GM04504 (cell line): ENCODE measurements at regions not wholly inside any gene's neighbourhood (a gene's known extent, or its start where the extent isn't known, plus 50 kb on each side); places are given as distances from the start of the nearest gene placed in this dataset.
"Not testable (repeated sequence)": the region's sequence is repeated elsewhere in the genome, so short reads cannot be mapped to it uniquely, and the experiment has no call there.

Experiments
- DNase-seq: peaks from one replicate; pipeline ENCODE4 v3.0.0-alpha.2; 2012; ENCODE audit warnings: low read depth

DNA sequence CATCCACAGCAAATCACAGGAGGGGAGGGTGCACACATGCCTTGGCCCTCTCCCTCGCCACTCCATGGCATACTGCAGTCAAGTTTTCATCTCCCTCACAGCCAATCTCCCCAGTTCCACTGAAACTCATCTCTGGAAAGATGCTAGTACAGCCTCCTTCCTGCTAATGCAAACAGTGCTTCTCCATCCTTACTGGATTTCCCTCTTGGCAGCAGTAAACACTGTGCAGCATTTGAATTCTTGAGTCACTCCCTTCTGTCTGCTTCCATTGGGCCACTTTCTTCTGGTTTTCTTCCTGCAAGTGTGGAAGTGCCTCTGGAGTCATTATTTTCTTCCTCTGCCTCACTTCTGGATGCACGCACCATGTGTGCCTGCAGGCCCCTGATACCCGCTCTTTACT lies 460.3 kb downstream of the QKI start:
- no peak for DNase-seq

- DNase-seq, result no peak
Observed at GRCh38 chr6:163872335-163872734, 457.8 kb downstream of the QKI start.

GRCh38 chr6:163871616-163872015 lies 457.1 kb downstream of the QKI start:
- DNase-seq, result no peak

- DNase-seq, result no peak
Observed at GRCh38 chr6:163867518-163868292, 453.2 kb downstream of the QKI start.

DNA sequence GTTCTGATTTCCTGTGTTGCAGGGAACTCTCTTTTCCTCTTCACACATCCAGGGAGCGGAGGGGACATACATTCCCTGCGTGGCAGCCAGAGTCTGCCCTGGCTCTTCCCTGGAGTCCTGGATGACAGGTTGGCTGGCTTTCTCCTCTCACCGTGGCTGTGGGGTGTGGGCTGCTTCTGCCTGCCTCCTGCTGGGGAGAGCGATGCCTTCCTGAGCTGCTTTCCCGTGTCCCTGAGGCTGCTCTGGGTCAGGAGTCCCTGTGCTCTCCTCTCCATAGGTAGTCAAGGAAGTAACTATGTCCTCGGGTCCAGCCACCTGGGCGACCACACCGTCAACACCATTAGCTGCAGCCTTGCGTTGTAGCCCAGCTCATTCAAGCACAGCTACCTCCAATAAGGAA lies 451.7 kb downstream of the QKI start:
- no peak for DNase-seq

DNA sequence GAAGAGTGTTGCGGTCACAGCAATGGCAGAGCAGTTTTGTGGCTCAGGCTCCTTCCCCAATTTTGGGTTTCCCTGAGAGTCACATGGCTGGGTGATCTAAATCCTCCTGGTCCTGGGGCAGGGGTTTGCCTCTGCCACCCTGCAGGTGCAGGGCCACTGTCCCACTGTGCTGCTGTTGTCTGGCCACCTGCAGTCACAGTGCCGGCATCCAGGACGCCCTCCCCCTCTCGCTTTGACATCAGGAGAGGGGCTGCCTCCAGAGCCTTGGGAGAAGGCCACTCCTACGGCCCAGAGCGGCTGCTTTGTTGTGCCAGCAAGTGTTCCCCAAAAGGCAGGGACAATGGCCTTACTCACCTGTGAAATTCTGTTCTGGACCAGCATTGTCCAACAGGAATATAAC lies 449.0 kb downstream of the QKI start:
- DNase-seq, result no peak

- no peak for DNase-seq
Observed at GRCh38 chr6:163862701-163863100, 448.2 kb downstream of the QKI start.

- no peak for DNase-seq
Observed at GRCh38 chr6:163861627-163862026, 447.1 kb downstream of the QKI start.

DNA sequence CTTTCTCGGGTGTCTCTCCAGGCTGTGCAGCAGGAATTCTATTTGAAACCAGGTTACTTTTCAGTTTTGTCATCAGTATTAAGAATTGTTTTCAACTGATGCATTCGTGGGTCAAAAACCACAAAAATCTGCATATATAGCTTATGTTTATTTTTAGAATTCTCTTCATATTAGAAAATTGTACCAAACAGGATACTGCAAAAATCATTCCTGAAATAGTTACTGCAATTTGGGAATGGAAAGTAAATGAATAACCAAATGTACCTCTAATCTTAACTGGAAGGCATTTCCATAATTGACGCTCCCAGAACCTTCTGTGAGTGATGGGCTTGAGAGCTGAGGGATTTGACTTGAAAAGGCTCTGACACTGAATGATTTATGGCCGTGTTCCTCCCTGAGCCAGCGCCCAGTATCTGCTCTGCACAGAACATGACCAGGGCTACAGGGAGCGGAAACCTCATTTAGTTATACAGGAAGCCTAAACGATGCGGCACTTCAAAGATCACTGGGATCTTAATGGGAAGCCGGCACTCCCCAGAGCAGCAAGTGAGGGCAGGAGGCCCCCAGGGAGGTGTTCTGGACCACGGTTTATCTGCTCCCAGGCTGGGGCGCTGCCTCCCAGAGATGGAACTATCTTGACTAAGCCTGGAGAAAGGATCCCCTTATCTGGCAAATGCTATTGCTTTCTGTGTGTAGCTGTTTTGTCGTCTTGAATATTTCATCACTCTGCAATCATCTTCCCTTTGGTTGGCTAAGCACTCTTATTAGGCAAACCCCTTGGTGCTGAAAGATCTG lies 446.0 kb downstream of the QKI start:
- DNase-seq, result no peak

- DNase-seq, result not testable (repeated sequence)
Observed at GRCh38 chr6:163858870-163859269, 444.4 kb downstream of the QKI start.

- no peak for DNase-seq
Observed at GRCh38 chr6:163857421-163857820, 442.9 kb downstream of the QKI start.

DNA sequence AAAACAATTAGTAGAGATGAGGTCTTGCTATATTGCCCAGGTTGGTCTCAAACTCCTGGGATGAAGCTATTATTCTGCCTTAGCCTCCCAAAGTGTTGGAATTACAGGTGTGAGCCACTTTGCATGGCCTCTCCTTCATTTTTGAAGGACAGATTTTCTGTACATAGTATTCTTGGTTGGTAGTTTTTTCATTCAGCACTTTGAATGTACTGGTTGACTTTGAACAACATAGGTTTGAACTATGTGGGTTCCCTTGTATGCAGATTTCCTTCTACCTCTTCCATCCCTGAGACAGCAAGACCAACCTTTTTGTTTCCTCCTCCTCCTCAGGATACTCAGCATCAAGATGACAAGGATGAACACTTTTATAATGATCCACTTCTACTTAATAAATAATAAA lies 436.4 kb downstream of the QKI start:
- DNase-seq, result no peak

DNA sequence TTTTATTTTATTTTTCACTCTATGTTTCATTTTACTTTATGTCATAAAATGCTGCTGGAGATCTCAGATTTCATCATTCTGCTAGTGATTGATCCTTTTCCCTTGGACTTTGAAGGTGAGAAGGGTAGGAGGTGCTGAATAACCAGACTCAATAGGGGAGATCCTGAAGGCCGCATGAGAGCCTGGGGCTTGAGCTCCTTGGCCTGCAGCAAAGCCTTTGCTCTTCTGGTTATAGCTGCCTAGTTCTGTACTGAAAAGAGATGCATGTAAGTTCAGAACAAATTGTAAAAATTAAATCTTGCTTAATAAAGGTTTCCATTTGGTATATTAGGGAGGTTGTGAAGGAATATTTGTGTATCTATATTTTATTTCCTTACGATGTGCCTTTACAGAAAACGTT lies 430.2 kb downstream of the QKI start:
- no peak for DNase-seq

DNA sequence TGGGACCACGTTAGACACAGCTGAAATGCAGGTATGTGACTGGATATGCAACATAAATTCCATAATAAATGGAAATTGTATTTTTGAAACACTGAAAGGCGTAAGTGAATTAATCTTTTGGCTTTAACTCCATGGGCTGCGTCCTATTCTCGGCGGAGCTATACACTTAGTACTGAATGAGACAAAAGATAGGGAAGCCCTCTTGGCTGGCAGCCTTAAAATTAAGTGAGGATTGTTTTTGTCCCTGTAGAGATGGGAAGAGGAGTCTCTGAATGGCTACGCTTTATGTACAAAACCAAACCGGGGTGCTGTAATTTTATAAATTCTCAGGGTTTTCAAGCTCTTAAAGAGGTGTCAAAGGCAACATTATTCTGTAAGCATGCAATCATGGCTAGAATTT lies 429.8 kb downstream of the QKI start:
- DNase-seq, result no peak

GRCh38 chr6:163843218-163843617 lies 428.7 kb downstream of the QKI start:
- no peak for DNase-seq

GRCh38 chr6:163842467-163842866 lies 427.9 kb downstream of the QKI start:
- no peak for DNase-seq

DNA sequence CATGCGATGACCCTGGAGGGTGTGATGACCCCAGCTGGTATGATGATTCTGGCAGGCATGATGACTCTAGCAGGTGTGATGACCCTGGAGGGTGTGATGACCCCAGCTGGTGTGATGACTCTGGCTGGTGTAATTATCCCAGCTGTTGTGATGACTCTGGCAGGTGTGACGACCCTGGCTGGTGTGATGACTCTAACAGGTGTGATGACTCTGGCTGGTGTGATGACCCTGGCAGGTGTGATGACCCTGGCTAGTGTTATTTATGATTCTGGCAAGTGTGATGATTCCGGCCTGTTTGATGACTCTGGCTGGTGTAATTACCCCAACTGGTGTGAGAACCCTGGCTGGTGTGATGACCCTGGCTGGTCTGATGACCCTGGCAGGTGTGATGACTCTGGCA lies 427.2 kb downstream of the QKI start:
- DNase-seq, result no peak

DNA sequence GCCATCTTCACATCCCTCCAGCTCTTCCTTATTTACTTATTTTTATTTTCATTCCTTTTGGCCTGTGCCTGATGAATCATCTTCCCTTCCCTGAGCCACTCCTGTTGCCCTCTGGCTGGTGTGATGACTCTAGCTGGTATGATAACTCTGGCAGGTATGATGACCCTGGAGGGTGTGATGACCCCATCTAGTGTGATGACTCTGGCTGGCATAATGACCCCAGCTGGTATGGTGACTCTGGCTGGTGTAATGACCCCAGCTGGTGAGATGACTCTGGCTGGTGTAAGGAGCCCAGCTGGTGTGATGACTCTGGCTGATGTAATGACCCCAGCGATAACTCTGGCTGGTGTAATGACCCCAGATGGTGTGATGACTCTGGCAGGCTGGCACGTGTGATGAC lies 426.8 kb downstream of the QKI start:
- DNase-seq, result no peak

DNA sequence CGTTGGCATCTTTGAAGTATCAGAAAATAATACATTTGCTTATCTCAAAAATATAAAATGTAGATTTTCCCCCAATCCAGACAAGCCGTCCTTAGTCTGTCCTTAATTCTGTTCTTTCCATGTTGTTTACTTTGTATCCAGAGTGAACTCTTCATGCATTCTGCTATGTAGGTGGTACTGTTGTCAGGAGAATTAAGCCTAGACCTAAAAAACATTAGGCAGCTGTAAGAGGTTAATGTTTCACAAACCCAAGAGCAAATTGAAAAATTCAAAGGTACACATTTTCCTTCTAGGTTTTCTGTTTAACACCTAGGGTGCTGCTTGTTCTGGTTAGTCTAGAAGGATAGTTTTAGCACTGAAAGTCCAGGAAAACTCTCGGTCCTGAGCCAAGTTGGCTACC lies 426.4 kb downstream of the QKI start:
- DNase-seq, result no peak

- DNase-seq, result no peak
Observed at GRCh38 chr6:163839296-163839695, 424.8 kb downstream of the QKI start.

- no peak for DNase-seq
Observed at GRCh38 chr6:163837691-163838431, 423.3 kb downstream of the QKI start.

DNA sequence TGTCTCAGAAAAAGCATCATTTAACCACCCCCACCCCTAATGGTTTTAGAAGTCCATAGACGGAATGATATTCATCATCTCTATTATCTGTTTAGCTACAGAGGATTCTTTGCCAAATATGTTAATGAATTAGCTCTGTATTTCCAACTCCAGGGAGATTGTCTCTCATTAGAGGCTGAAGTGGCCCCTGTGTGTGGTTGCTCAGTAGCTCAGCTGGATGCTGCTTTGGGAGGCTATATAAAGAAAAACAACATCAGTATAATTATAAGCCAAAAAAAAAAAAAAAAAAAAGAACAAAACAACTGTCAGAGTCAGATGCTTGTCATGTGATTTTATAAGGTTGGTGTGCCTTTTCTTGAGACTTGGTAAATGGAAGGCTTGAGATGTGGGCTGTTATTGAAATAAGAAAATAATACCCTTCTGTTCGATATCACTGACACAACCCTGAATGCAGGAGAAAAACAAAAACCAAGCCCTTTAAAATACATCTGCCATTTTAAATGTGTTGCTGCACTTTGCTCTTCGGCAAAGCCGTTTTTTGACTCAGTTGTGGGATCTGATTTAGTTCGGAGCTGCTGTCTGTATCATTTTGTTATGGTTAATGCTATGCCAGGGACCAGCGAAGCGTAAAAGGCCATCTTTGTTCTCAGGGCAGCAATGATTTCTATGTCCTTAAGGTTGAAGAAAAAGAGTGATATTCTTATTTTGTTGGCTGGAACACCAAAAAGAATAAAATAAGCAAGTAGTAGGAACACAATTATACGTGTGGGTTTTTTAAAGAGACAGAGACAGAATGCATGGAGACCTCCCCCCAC lies 422.6 kb downstream of the QKI start:
- no peak for DNase-seq
